Testis (tissue), 2 donors: ENCODE measurements at regions not wholly inside any gene's neighbourhood (a gene's known extent, or its start where the extent isn't known, plus 50 kb on each side); places are given as distances from the start of the nearest gene placed in this dataset.

Source experiments
- POLR2A ChIP-seq: fragments of 450-650 bp; IDR thresholded peaks from one replicate; pipeline ENCODE4 v1.6.1; 2017; ENCODE audit warnings: antibody characterized with exemption, mild to moderate bottlenecking, moderate library complexity
- TF ChIP-seq, protein P1 (sequence below), 3 experiments: fragments of 450-650 bp in 2 of 3; fragments of 200-600 bp in 1 of 3; sonication (generic) in 1 of 3; IDR thresholded peaks; one replicate each; pipeline ENCODE4 v1.5.1; 2016 to 2019; ENCODE audit warnings: antibody characterized with exemption in 3 of 3, mild to moderate bottlenecking in 2 of 3, moderate library complexity in 1 of 3

DNA sequence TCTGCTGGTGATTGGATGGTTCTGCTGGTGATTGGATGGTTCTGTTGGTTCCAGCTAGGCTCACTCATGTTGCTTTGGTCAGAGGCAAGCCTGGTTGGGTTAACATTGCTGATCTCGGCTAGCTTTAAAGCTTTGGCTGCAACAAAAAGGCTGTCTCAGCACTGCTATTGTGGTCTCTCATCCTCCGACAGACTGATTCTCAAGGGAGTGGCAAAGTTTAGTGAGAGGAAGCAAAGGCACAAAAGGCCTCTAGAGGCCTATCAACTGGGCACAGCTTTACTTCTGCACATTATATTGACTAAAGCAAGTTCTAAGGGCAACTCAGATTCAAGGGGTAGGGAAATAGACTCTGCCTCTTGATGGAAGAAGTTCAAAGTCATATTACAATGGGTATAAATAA, 84.7 kb upstream of the LGR5 start:
- TF ChIP-seq, protein P1, sequence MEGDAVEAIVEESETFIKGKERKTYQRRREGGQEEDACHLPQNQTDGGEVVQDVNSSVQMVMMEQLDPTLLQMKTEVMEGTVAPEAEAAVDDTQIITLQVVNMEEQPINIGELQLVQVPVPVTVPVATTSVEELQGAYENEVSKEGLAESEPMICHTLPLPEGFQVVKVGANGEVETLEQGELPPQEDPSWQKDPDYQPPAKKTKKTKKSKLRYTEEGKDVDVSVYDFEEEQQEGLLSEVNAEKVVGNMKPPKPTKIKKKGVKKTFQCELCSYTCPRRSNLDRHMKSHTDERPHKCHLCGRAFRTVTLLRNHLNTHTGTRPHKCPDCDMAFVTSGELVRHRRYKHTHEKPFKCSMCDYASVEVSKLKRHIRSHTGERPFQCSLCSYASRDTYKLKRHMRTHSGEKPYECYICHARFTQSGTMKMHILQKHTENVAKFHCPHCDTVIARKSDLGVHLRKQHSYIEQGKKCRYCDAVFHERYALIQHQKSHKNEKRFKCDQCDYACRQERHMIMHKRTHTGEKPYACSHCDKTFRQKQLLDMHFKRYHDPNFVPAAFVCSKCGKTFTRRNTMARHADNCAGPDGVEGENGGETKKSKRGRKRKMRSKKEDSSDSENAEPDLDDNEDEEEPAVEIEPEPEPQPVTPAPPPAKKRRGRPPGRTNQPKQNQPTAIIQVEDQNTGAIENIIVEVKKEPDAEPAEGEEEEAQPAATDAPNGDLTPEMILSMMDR (IDR thresholded peaks at IDR 0.05): no peak
- TF ChIP-seq POLR2A: no peak
